K562 (cell line): ENCODE measurements at regions not wholly inside any gene's neighbourhood (a gene's known extent, or its start where the extent isn't known, plus 50 kb on each side); places are given as distances from the start of the nearest gene placed in this dataset.

ENCODE experiments used
- ATAC-seq: fragments of 200-7000 bp; cut with Tn5 transposase; 3 replicates; pipeline ENCODE4 v1.9.1; 2020; ENCODE audit warnings: moderate library complexity
- BruUV-seq: library from RNA; stranded (reverse); fragments of 400-500 nt; replicated peaks from 2 replicates; lab custom pipeline; 2021; lab: Mats Ljungman, UMichigan
- CTCF ChIA-PET: fragments of 300-600 bp; formaldehyde crosslinking; extraction: SDS; loops from one replicate; lab custom pipeline; 2021; ENCODE audit warnings: low intra/inter-chr PET ratio; lab: Yijun Ruan, JAX
- POLR2A ChIA-PET: fragments of 300-600, 350-650 bp; sonication (Branson Sonifier 250); formaldehyde crosslinking; extraction: SDS; loops from one replicate; lab custom pipeline; 2021; ENCODE audit warnings: antibody characterized with exemption, inconsistent platforms; lab: Yijun Ruan, JAX
- DNase-seq, 4 experiments: peaks; one replicate each; pipeline versions ENCODE4 v3.0.0 to v3.0.0-alpha.2; 2011 to 2018; ENCODE audit warnings: low spot score in 3 of 4, mixed read lengths in 3 of 4; ENCODE audit errors: extremely low read depth in 1 of 4
- FAIRE-seq: peaks from 2 replicates; lab custom pipeline; 2011; peaks lifted over from hg19 to GRCh38; lab: Jason Lieb, UNC
- H2AFZ ChIP-seq: 2 replicates; pipeline ENCODE4 v1.6.0; 2011; ENCODE audit warnings: low read depth, low read length, control low read depth, inconsistent platforms
- H3K27ac ChIP-seq: fragments of 200-600 bp; 3 replicates; pipeline ENCODE4 v1.8.0; 2011; ENCODE audit warnings: low read depth, mild to moderate bottlenecking, control low read depth, inconsistent platforms, low read length, moderate library complexity, mixed read lengths; ENCODE audit errors: extremely low read depth
- H3K27me3 ChIP-seq, 2 experiments: fragments of 300-600 bp in 1 of 2; 2 replicates in 1 of 2; 3 replicates in 1 of 2; pipeline versions ENCODE4 v1.6.0 to v1.8.0; 2011; ENCODE audit warnings: inconsistent platforms in 2 of 2, low read length in 2 of 2, mild to moderate bottlenecking in 1 of 2, mixed read lengths in 1 of 2, moderate library complexity in 1 of 2; ENCODE audit not compliant: control insufficient read depth in 2 of 2, insufficient read depth in 2 of 2
- H3K36me3 ChIP-seq: fragments of 300-600 bp; 3 replicates; pipeline ENCODE4 v1.8.0; 2011; ENCODE audit warnings: mild to moderate bottlenecking, low read length, inconsistent platforms; ENCODE audit not compliant: control insufficient read depth, insufficient read depth
- H3K4me1 ChIP-seq, 2 experiments: fragments of 200-600 bp in 1 of 2; replicated peaks in 1 of 2; 2 replicates in 1 of 2; 3 replicates in 1 of 2; pipeline versions ENCODE4 v1.5.1 to v1.8.0; 2011; ENCODE audit warnings: inconsistent platforms in 2 of 2, low read length in 2 of 2, mild to moderate bottlenecking in 1 of 2, mixed read lengths in 1 of 2, moderate library complexity in 1 of 2; ENCODE audit not compliant: control insufficient read depth in 2 of 2, insufficient read depth in 2 of 2
- H3K4me2 ChIP-seq: 2 replicates; pipeline ENCODE4 v1.6.1; 2011; ENCODE audit warnings: low read length, control low read depth, inconsistent platforms, mixed read lengths; ENCODE audit not compliant: insufficient read depth
- H3K4me3 ChIP-seq: fragments of 200-600 bp; sonication (generic), shearing (Covaris generic); 2 replicates; pipeline ENCODE4 v1.5.1; 2016; ENCODE audit warnings: control low read depth, inconsistent platforms
- H3K79me2 ChIP-seq: fragments of 200-600 bp; 3 replicates; pipeline ENCODE4 v1.8.0; 2011; ENCODE audit warnings: low read length, inconsistent platforms; ENCODE audit not compliant: control insufficient read depth, insufficient read depth
- H3K9ac ChIP-seq, 2 experiments: 2 replicates each; pipeline versions ENCODE4 v1.6.0 to v1.6.1; 2011; ENCODE audit warnings: low read depth in 2 of 2, low read length in 2 of 2, control low read depth in 1 of 2, inconsistent platforms in 1 of 2, mild to moderate bottlenecking in 1 of 2, mixed read lengths in 1 of 2; ENCODE audit not compliant: insufficient read depth in 1 of 2
- H3K9me1 ChIP-seq: one replicate; pipeline ENCODE4 v1.6.0; 2011; ENCODE audit warnings: inconsistent platforms, mild to moderate bottlenecking, low read length, moderate library complexity; ENCODE audit not compliant: control insufficient read depth, insufficient read depth
- H3K9me3 ChIP-seq: replicated peaks from 2 replicates; pipeline ENCODE4 v1.5.1; 2011; ENCODE audit warnings: low read depth, low read length, inconsistent platforms; ENCODE audit not compliant: control insufficient read depth, insufficient read depth
- H4K20me1 ChIP-seq: replicated peaks from 2 replicates; pipeline ENCODE4 v1.6.1; 2011; ENCODE audit warnings: low read length, inconsistent platforms, mixed read lengths; ENCODE audit not compliant: control insufficient read depth, insufficient read depth
- ATF3 ChIP-seq, 2 experiments: fragments of 450-650 bp in 1 of 2; sonication (generic) in 1 of 2; formaldehyde crosslinking in 1 of 2; IDR thresholded peaks in 1 of 2; conservative IDR thresholded peaks in 1 of 2; 2 replicates each; pipeline versions ENCODE4 v1.6.1 to v1.8.1; 2016 to 2023; ENCODE audit warnings: mild to moderate bottlenecking in 2 of 2, moderate library complexity in 2 of 2, inconsistent platforms in 1 of 2, missing genetic modification reagents in 1 of 2
- NR1H2 ChIP-seq: sonication (generic); formaldehyde crosslinking; IDR thresholded peaks from 2 replicates; pipeline ENCODE4 v1.4.0; 2020; ENCODE audit warnings: mild to moderate bottlenecking, missing genetic modification reagents
- SIN3B ChIP-seq: fragments of 450-650 bp; IDR thresholded peaks from 2 replicates; pipeline ENCODE4 v1.6.1; 2017; ENCODE audit warnings: low read depth, mild to moderate bottlenecking, moderate library complexity
- TAL1 ChIP-seq: fragments of 450-650 bp; IDR thresholded peaks from 2 replicates; pipeline ENCODE4 v1.6.1; 2016; ENCODE audit warnings: mild to moderate bottlenecking
- WGBS: fragments of 100-300 bp; shearing (Covaris generic); methylation state at CpG from one replicate; pipeline ENCODE4 v1.1.6; 2016; ENCODE audit warnings: low coverage, mixed read lengths; ENCODE audit not compliant: insufficient coverage; ENCODE audit errors: missing lambda C conversion rate; 5-methylcytosine and 5-hydroxymethylcytosine counted together
- in situ Hi-C: fragments of 300-500 bp; cut with MboI; formaldehyde crosslinking; loops from 4 replicates; pipeline ENCODE4 v1.15.0; 2018; ENCODE audit warnings: inconsistent platforms, mixed read lengths
- intact Hi-C: fragments of 100-400 bp; cut with micrococcal nuclease; formaldehyde crosslinking; loops from 2 replicates; pipeline ENCODE4 v1.14.2; 2022

GRCh38 chr6:81451787-81452186, 300.7 kb downstream of the TENT5A start:
- ATAC-seq (no peak), FAIRE-seq (no peak), DNase-seq (no peak)
- TF ChIP-seq NR1H2 (CRISPR knock-in tag) (no peak), SIN3B (no peak), ATF3 (IDR thresholded peaks at IDR 0.05) (peak; percentile 16; the same call in 1 of the 2 replicates), ATF3 (CRISPR knock-in tag; conservative IDR thresholded peaks at IDR 0.05) (no peak)
- no TSS peak for BruUV-seq
- H3K4me1 ChIP-seq, result no peaks in the 10 kb centered on the region
- H3K27ac ChIP-seq, result no peak overlapping the region
- no peak overlapping the region for H3K4me2 ChIP-seq
- in situ Hi-C loops (no loop called here), intact Hi-C loops (no loop called here)
- H3K9ac ChIP-seq, result no peak overlapping the region
- CTCF ChIA-PET, result no interaction called here
- H4K20me1 ChIP-seq, result no peaks in the 10 kb centered on the region
- H3K4me3 ChIP-seq, result no peak overlapping the region
- 0% methylated on average over 2 of the region's 2 CpGs for WGBS
- no peaks in the 10 kb centered on the region for H3K9me3 ChIP-seq
- no peaks in the 10 kb centered on the region for H3K36me3 ChIP-seq
- H3K79me2 ChIP-seq, result no peaks in the 10 kb centered on the region
- H3K9me1 ChIP-seq, result no peaks in the 10 kb centered on the region
- H3K27me3 ChIP-seq, result no peaks in the 10 kb centered on the region
- no peak overlapping the region for H2AFZ ChIP-seq
- POLR2A ChIA-PET, result no interaction called here

DNA sequence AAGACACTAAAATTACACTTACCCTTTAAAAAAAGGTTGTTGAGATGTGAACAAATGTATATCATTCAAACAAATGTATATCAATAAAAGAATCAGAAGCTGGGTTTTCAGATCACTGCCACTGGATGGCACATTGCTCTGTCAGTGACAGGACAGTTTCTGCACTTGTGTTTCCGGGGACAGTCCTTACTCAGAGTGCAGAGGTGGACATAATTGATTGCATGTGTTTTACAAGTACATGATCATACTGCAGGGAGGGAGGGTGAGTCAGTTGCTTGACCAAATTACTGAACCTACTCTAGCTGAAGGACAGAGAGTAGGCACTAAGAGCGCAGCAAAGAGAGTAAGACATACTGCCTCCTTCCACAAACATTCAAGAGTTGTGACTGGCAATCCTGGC, 302.3 kb downstream of the TENT5A start:
- Histone ChIP-seq H3K9me3 (no peaks in the 10 kb centered on the region; the same call in 1 of the 2 replicates), H3K36me3 (no peaks in the 10 kb centered on the region), H3K27me3 (no peaks in the 10 kb centered on the region), H3K4me3 (no peak overlapping the region), H3K9me1 (no peaks in the 10 kb centered on the region), H3K4me2 (no peak overlapping the region), H3K79me2 (no peaks in the 10 kb centered on the region), H3K9ac (no peak overlapping the region), H4K20me1 (no peaks in the 10 kb centered on the region), H3K27ac (no peak overlapping the region), H2AFZ (no peak overlapping the region), H3K4me1 (no peaks in the 10 kb centered on the region)
- ATAC-seq, result no peak
- ChIA-PET CTCF (no interaction called here), POLR2A (no interaction called here)
- in situ Hi-C loops, result no loop called here
- FAIRE-seq, result no peak
- BruUV-seq, result no TSS peak
- DNase-seq, result no peak
- 0% methylated on average over 2 of the region's 2 CpGs for WGBS
- intact Hi-C loops, result no loop called here
- no peak for TF ChIP-seq TAL1
